ENCODE measurements at regions not wholly inside any gene's neighbourhood (a gene's known extent, or its start where the extent isn't known, plus 50 kb on each side); places are given as distances from the start of the nearest gene placed in this dataset.

DNA sequence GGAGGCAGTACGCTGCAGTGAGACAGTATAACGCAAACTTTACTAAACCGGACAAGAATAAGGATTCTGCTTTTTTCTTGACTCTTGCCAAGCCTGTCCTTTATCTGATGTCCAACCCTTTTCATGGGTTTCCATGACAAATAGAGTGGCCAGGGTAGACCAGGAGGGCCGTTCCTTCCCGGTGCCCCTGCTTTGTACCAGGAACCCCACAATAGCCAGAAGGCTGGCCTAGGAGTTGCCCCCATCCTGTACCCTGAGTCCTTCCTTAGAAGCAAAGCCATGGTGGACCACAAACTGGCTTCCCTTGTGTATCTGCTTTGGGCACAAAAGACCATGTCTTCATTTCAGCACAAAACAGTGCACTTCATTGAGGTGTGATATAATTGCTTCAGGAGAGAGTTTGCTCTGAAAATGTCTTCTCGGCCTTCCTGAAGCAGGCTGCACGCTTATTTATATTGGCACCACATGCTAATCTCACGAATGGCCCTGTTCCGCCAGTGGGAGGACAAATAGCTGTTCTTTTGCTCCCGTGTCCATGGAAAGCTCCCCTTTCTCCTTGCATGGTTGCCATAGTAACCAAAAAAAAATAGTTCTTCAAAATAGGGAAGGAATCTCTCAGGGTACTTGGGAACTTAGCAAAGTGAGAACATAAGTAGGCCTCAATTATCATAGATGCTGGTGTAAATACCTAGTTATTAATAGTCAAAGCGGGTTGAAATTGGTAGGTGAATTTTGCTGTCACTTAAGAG, 222.1 kb downstream of the ZIC5 start:
- CTCF ChIA-PET, result no interaction called here
- H3K4me3 Mint-ChIP-seq, result no peak overlapping the region
- no peaks in the 10 kb centered on the region for H3K36me3 Mint-ChIP-seq

DNA sequence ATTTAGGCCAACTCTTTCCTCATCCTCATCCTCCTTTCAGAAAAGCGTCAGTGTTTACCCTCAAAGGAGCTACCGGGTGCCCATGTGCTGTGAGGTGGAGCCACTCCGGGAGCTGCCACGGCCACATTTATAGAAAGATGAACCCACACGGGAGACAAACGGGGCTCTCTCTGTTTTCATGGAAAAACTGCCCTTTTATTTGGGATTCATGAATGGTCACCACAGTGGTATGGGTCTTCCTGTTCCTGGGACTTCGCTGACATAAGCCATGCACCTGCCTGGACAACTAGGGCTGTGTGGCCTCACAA, 224.2 kb downstream of the ZIC5 start:
- H3K27me3 Mint-ChIP-seq, result peaks cover 3% of the 10 kb centered on the region
- CTCF ChIA-PET, result interaction anchor here (0.7 kb wide), 1 partner anchor 132 kb away, joined by 3 read pairs; no protein-coding TSS in a partner anchor
- H3K4me1 Mint-ChIP-seq, result no peaks in the 10 kb centered on the region
- H3K9me3 Mint-ChIP-seq, result no peaks in the 10 kb centered on the region
- no peak overlapping the region for H3K4me3 Mint-ChIP-seq
- no peak overlapping the region for H3K27ac Mint-ChIP-seq
- DNase-seq, result no peak
- H3K36me3 Mint-ChIP-seq, result no peaks in the 10 kb centered on the region

More for the DNA sequence above, 222.1 kb downstream of the ZIC5 start:
- no peaks in the 10 kb centered on the region for H3K9me3 Mint-ChIP-seq
- no peaks in the 10 kb centered on the region for H3K27me3 Mint-ChIP-seq
- H3K4me1 Mint-ChIP-seq, result no peaks in the 10 kb centered on the region
- no peak for DNase-seq
- H3K27ac Mint-ChIP-seq, result no peak overlapping the region

DNA sequence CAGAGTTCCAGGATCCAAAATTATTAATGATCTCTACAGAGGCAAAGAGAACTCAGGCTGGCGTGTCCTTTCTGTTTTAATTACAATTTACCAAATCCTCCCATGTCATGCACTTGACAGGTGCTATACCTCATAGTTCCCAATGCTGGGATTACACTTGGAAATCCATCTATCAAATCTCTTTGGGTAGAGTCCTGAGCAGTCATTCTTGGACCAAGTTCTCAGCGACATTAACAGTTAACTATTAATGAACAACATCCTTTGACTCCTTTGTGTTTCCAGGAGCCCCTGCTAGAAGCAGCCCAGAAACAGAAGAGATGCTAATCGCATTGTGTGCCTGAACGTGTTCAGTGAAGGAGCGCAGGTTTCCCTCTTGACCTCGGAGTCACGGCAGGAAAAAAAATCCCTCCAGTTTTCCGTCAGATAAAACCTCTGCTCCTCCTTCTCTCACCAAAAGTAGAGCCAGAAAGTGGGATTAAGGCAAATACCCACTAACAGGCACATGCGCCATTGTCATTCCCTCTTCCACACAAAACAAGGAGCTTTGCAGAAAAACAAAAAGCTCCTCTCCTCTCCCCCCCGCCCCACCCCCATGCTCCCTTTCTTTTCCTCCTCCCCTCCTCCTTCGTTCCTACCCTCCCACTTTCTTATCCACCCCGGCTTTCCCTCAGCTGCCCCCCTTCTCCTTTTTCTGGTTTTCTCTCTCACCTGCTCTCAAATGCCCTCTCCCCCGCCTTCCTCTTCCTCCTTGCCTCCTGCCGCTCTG, 224.7 kb downstream of the ZIC5 start:
- Mint-ChIP-seq H3K27me3 (peaks cover 3% of the 10 kb centered on the region), H3K9me3 (no peaks in the 10 kb centered on the region), H3K27ac (no peak overlapping the region), H3K36me3 (no peaks in the 10 kb centered on the region), H3K4me1 (no peaks in the 10 kb centered on the region), H3K4me3 (no peak overlapping the region)
- no peak for DNase-seq
- CTCF ChIA-PET, result interaction anchor here (0.7 kb wide), 1 partner anchor 132 kb away, joined by 3 read pairs; no protein-coding TSS in a partner anchor

DNA sequence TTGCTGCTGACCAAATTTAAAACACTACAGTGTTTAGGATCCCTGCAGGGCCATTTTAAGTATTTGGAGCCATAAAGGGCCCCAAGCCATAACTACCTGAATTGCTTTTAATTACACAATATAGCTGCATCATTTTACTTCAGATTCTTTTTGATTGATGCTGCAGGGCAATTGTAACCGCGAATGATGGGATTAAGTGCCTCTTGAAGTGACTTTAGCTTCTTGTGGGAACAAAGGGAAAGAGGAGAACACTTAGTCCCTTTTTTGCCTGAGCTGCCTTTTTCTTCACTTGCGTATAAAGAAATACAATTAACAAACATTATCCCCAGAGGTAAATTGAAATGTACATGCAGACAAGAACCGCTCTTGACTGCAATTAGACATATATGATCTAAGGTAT, 228.5 kb downstream of the ZIC5 start:
- CTCF ChIA-PET, result interaction anchor here (1.3 kb wide), 1 partner anchor 8 kb away, joined by 3 read pairs; no protein-coding TSS in a partner anchor
- H3K27ac Mint-ChIP-seq, result no peak overlapping the region
- no peaks in the 10 kb centered on the region for H3K36me3 Mint-ChIP-seq
- H3K4me1 Mint-ChIP-seq, result peaks cover 4% of the 10 kb centered on the region
- H3K27me3 Mint-ChIP-seq, result peaks cover 3% of the 10 kb centered on the region
- no peak for DNase-seq
- H3K9me3 Mint-ChIP-seq, result no peaks in the 10 kb centered on the region
- H3K4me3 Mint-ChIP-seq, result no peak overlapping the region

DNA sequence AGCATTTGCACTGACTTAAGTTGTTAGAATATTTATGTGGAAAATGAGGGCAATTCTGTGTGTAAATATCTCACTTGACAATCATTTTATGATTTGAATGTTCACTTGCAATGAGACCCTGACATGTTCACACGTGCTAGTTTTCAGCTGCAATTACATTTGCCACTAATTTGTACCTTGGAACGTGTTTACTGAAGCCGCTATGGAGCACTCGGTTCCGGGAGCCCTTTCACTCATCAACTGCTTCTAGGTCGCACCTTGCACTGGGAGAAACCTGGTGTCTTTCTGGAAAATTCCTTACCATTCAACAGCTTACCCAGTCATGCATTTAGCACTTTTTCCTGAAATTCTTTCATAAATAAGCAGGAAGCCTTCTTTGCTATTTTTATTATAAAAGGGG, 229.6 kb downstream of the ZIC5 start:
- no peak overlapping the region for H3K27ac Mint-ChIP-seq
- no peak for DNase-seq
- peaks cover 3% of the 10 kb centered on the region for H3K27me3 Mint-ChIP-seq
- no peak overlapping the region for H3K4me3 Mint-ChIP-seq
- no peaks in the 10 kb centered on the region for H3K36me3 Mint-ChIP-seq
- H3K9me3 Mint-ChIP-seq, result no peaks in the 10 kb centered on the region
- H3K4me1 Mint-ChIP-seq, result peaks cover 4% of the 10 kb centered on the region
- CTCF ChIA-PET, result no interaction called here

- DNase-seq, result no peak
- Mint-ChIP-seq H3K36me3 (no peaks in the 10 kb centered on the region), H3K9me3 (no peaks in the 10 kb centered on the region), H3K27ac (no peak overlapping the region), H3K4me3 (no peak overlapping the region), H3K4me1 (peaks cover 4% of the 10 kb centered on the region), H3K27me3 (peaks cover 3% of the 10 kb centered on the region)
- CTCF ChIA-PET, result interaction anchor here (0.6 kb wide), 1 partner anchor 370 kb away, joined by 4 read pairs; no protein-coding TSS in a partner anchor
Measured at GRCh38 chr13:99740251-99740979, 231.2 kb downstream of the ZIC5 start.

- Mint-ChIP-seq H3K36me3 (no peaks in the 10 kb centered on the region), H3K27ac (no peak overlapping the region), H3K9me3 (no peaks in the 10 kb centered on the region), H3K27me3 (peaks cover 3% of the 10 kb centered on the region), H3K4me1 (peaks cover 4% of the 10 kb centered on the region), H3K4me3 (no peak overlapping the region)
- CTCF ChIA-PET, result no interaction called here
- no peak for DNase-seq
Measured at GRCh38 chr13:99738626-99739025, 232.9 kb downstream of the ZIC5 start.

- H3K27ac Mint-ChIP-seq, result no peak overlapping the region
- H3K36me3 Mint-ChIP-seq, result no peaks in the 10 kb centered on the region
- peaks cover under 1% of the 10 kb centered on the region for H3K27me3 Mint-ChIP-seq
- CTCF ChIA-PET, result interaction anchor here (0.9 kb wide), 1 partner anchor 81 kb away, joined by 3 read pairs; no protein-coding TSS in a partner anchor
- no peak overlapping the region for H3K4me3 Mint-ChIP-seq
- no peaks in the 10 kb centered on the region for H3K9me3 Mint-ChIP-seq
- peaks cover 4% of the 10 kb centered on the region for H3K4me1 Mint-ChIP-seq
- DNase-seq, result no peak
Measured at GRCh38 chr13:99737481-99738245, 233.9 kb downstream of the ZIC5 start.

DNA sequence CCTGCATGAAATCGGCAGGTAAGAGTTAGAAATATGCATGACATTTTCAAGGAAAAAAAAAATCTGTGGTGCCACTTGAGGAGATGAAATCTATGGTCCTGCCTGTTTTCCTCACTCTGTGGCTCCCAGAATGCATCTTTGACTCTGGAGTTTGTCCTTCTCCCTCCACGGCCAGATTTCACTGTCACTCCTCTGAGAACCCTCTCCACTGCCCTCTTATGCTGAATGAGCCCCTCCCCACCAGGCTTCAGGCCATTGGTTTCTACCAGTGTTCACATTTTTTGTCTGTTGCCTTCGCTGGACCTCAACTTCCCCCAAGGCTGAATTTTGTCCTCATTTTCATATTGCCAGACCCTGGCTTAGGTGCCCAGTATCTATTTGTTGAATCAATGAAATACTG, 235.0 kb downstream of the ZIC5 start:
- Mint-ChIP-seq H3K4me3 (no peak overlapping the region), H3K27ac (no peak overlapping the region), H3K9me3 (no peaks in the 10 kb centered on the region), H3K36me3 (no peaks in the 10 kb centered on the region), H3K4me1 (peaks cover 4% of the 10 kb centered on the region), H3K27me3 (no peaks in the 10 kb centered on the region)
- no peak for DNase-seq
- CTCF ChIA-PET, result no interaction called here

GRCh38 chr13:99734013-99734693, 232.9 kb downstream of the TM9SF2 start:
- no peak overlapping the region for H3K27ac Mint-ChIP-seq
- H3K36me3 Mint-ChIP-seq, result no peaks in the 10 kb centered on the region
- DNase-seq, result no peak
- H3K4me3 Mint-ChIP-seq, result no peak overlapping the region
- no peaks in the 10 kb centered on the region for H3K9me3 Mint-ChIP-seq
- H3K27me3 Mint-ChIP-seq, result peaks cover 4% of the 10 kb centered on the region
- no peaks in the 10 kb centered on the region for H3K4me1 Mint-ChIP-seq
- CTCF ChIA-PET, result no interaction called here

GRCh38 chr13:99733346-99733745, 232.1 kb downstream of the TM9SF2 start:
- no peaks in the 10 kb centered on the region for H3K36me3 Mint-ChIP-seq
- H3K27ac Mint-ChIP-seq, result no peak overlapping the region
- CTCF ChIA-PET, result no interaction called here
- no peak overlapping the region for H3K4me3 Mint-ChIP-seq
- H3K27me3 Mint-ChIP-seq, result peaks cover 4% of the 10 kb centered on the region
- no peaks in the 10 kb centered on the region for H3K9me3 Mint-ChIP-seq
- no peak for DNase-seq
- H3K4me1 Mint-ChIP-seq, result no peaks in the 10 kb centered on the region

GRCh38 chr13:99731747-99732146, 230.5 kb downstream of the TM9SF2 start:
- DNase-seq, result no peak
- Mint-ChIP-seq H3K27ac (no peak overlapping the region), H3K9me3 (no peaks in the 10 kb centered on the region), H3K36me3 (no peaks in the 10 kb centered on the region), H3K4me1 (no peaks in the 10 kb centered on the region), H3K27me3 (peaks cover 4% of the 10 kb centered on the region), H3K4me3 (no peak overlapping the region)
- CTCF ChIA-PET, result no interaction called here

DNA sequence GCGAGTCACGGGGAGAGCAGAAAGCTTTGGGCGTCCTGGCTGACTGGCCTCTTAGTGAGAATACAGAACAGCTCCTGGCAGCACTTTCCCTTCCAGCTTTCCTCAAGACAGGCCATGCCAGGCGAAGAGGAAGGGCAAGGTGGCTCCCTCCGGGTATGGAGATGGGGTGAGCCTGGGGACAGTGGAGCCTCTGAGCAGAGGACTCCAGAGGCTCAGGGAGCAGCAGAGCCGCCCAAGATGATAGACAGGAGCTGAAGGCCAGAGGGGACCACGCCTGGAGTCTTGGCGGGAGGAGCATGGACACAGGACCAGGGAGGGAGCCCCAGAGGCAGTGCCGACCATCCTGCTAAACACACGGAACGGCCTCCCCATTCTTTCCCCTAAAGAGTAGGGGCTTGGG, 229.1 kb downstream of the TM9SF2 start:
- Mint-ChIP-seq H3K27me3 (peaks cover 4% of the 10 kb centered on the region), H3K4me3 (no peak overlapping the region), H3K36me3 (no peaks in the 10 kb centered on the region), H3K27ac (no peak overlapping the region), H3K9me3 (no peaks in the 10 kb centered on the region), H3K4me1 (no peaks in the 10 kb centered on the region)
- CTCF ChIA-PET, result no interaction called here
- no peak for DNase-seq
